HCT116 (cell line): ENCODE measurements at regions not wholly inside any gene's neighbourhood (a gene's known extent, or its start where the extent isn't known, plus 50 kb on each side); places are given as distances from the start of the nearest gene placed in this dataset.

Source experiments
- ATAC-seq: fragments of 200-7000 bp; cut with Tn5 transposase; 2 replicates; pipeline ENCODE4 v1.9.1; 2020; ENCODE audit warnings: mild to moderate bottlenecking, moderate library complexity
- BruUV-seq: library from RNA; stranded (reverse); fragments of 400-500 nt; replicated peaks from 2 replicates; lab custom pipeline; 2021; lab: Mats Ljungman, UMichigan
- CTCF ChIA-PET: fragments of 300-600 bp; sonication (Branson Sonifier 250); formaldehyde crosslinking; loops from one replicate; lab custom pipeline; 2021; ENCODE audit warnings: antibody characterized with exemption; lab: Charles Lee
- POLR2A ChIA-PET: fragments of 300-600, 350-600 bp; sonication (Branson Sonifier 250); formaldehyde crosslinking; loops from one replicate; lab custom pipeline; 2021; ENCODE audit warnings: antibody characterized with exemption; lab: Charles Lee
- RAD21 ChIA-PET, 2 experiments: fragments of 300-600 bp; sonication (Branson Sonifier 250); formaldehyde crosslinking; loops; one replicate each; lab custom pipeline; 2023; ENCODE audit warnings: low total read pairs in 2 of 2; ENCODE audit not compliant: uncharacterized antibody in 2 of 2, unreplicated experiment in 2 of 2, low non-redundant PET in 1 of 2; lab: Charles Lee
- DNase-seq: peaks from one replicate; pipeline ENCODE4 v3.0.0-alpha.2; 2010; ENCODE audit warnings: low read depth, low spot score
- H2AFZ ChIP-seq: fragments of 200-600 bp; shearing (Covaris generic), sonication (generic); 2 replicates; pipeline ENCODE4 v1.6.1; 2017; ENCODE audit warnings: low read depth, mixed run types, mixed read lengths, antibody characterized with exemption, low read length; ENCODE audit not compliant: poor library complexity, severe bottlenecking
- H3K27ac ChIP-seq: 2 replicates; pipeline ENCODE4 v1.5.1; 2012; ENCODE audit warnings: low read depth, low read length
- H3K27me3 ChIP-seq: fragments of 200-600 bp; sonication (generic); 2 replicates; pipeline ENCODE4 v1.6.1; 2016; ENCODE audit warnings: mixed run types, low read length, mixed read lengths; ENCODE audit not compliant: insufficient read depth
- H3K36me3 ChIP-seq, 2 experiments: fragments of 200-500 bp in 1 of 2; fragments of 200-600 bp in 1 of 2; sonication (Bioruptor generic) in 1 of 2; sonication (generic) in 1 of 2; 2 replicates each; pipeline versions ENCODE4 v1.5.1 to v1.6.1; 2014 to 2016; ENCODE audit warnings: low read length in 2 of 2, inconsistent platforms in 1 of 2, mixed read lengths in 1 of 2, mixed run types in 1 of 2; ENCODE audit not compliant: insufficient read depth in 2 of 2, control insufficient read depth in 1 of 2
- H3K4me1 ChIP-seq, 2 experiments: fragments of 200-600 bp in 1 of 2; sonication (generic) in 1 of 2; 2 replicates each; pipeline versions ENCODE4 v1.5.1 to v1.6.1; 2012 to 2017; ENCODE audit warnings: low read length in 2 of 2, inconsistent platforms in 1 of 2, mild to moderate bottlenecking in 1 of 2, mixed read lengths in 1 of 2, mixed run types in 1 of 2, moderate library complexity in 1 of 2; ENCODE audit not compliant: insufficient read depth in 2 of 2, control insufficient read depth in 1 of 2
- H3K4me2 ChIP-seq: fragments of 200-600 bp; sonication (generic); 2 replicates; pipeline ENCODE4 v1.6.1; 2017; ENCODE audit warnings: mixed run types, low read length, mixed read lengths
- H3K4me3 ChIP-seq, 2 experiments: fragments of 200-600 bp in 1 of 2; sonication (generic) in 1 of 2; replicated peaks in 1 of 2; 2 replicates each; pipeline ENCODE4 v1.5.1; 2011 to 2016; ENCODE audit warnings: low read length in 2 of 2, control low read depth in 1 of 2, low read depth in 1 of 2, mild to moderate bottlenecking in 1 of 2, mixed read lengths in 1 of 2, mixed run types in 1 of 2
- H3K79me2 ChIP-seq: fragments of 200-600 bp; sonication (generic); 2 replicates; pipeline ENCODE4 v1.6.1; 2017; ENCODE audit warnings: mild to moderate bottlenecking, mixed run types, low read length, moderate library complexity, mixed read lengths; ENCODE audit not compliant: insufficient read depth
- H3K9ac ChIP-seq: fragments of 200-600 bp; sonication (generic); 2 replicates; pipeline ENCODE4 v1.6.1; 2016; ENCODE audit warnings: low read length, mixed read lengths
- H3K9me2 ChIP-seq: fragments of 200-600 bp; sonication (generic), shearing (Covaris generic); 2 replicates; pipeline ENCODE4 v1.6.1; 2017; ENCODE audit warnings: mixed run types, mild to moderate bottlenecking, moderate library complexity; ENCODE audit not compliant: insufficient read depth
- H3K9me3 ChIP-seq, 2 experiments: fragments of 200-500 bp in 1 of 2; fragments of 200-600 bp in 1 of 2; sonication (Bioruptor generic) in 1 of 2; sonication (generic) in 1 of 2; 2 replicates each; pipeline ENCODE4 v1.6.1; 2014 to 2017; ENCODE audit warnings: low read length in 2 of 2, mixed read lengths in 2 of 2, inconsistent platforms in 1 of 2, low read depth in 1 of 2, mild to moderate bottlenecking in 1 of 2, mixed run types in 1 of 2, moderate library complexity in 1 of 2; ENCODE audit not compliant: control insufficient read depth in 1 of 2, insufficient read depth in 1 of 2
- H4K20me1 ChIP-seq: fragments of 200-600 bp; sonication (generic), shearing (Covaris generic); 2 replicates; pipeline ENCODE4 v1.6.1; 2017; ENCODE audit warnings: mixed run types, mild to moderate bottlenecking, moderate library complexity; ENCODE audit not compliant: insufficient read depth
- CBX3 ChIP-seq: IDR thresholded peaks from 2 replicates; pipeline ENCODE4 v1.6.1; 2012; ENCODE audit warnings: low read depth
- CEBPB ChIP-seq: IDR thresholded peaks from 2 replicates; pipeline ENCODE4 v1.6.1; 2012; ENCODE audit warnings: low read depth
- CTCF ChIP-seq, 3 experiments: fragments of 200-600 bp in 1 of 3; sonication (generic) in 1 of 3; IDR thresholded peaks in 2 of 3; conservative IDR thresholded peaks in 1 of 3; 2 replicates each; pipeline ENCODE4 v1.5.1; 2012 to 2017; ENCODE audit warnings: low read depth in 2 of 3, low read length in 2 of 3, antibody characterized with exemption in 1 of 3, borderline replicate concordance in 1 of 3, control low read depth in 1 of 3, mild to moderate bottlenecking in 1 of 3, mixed read lengths in 1 of 3, mixed run types in 1 of 3, moderate library complexity in 1 of 3; ENCODE audit not compliant: insufficient read depth in 1 of 3
- EGR1 ChIP-seq: IDR thresholded peaks from 2 replicates; pipeline ENCODE4 v1.6.1; 2012; ENCODE audit warnings: low read depth
- EZH2 ChIP-seq: fragments of 200-600 bp; sonication (generic); IDR thresholded peaks from 2 replicates; pipeline ENCODE4 v1.6.1; 2017; ENCODE audit warnings: antibody characterized with exemption, mixed run types
- EZH2phosphoT487 ChIP-seq: fragments of 200-600 bp; IDR thresholded peaks from 2 replicates; pipeline ENCODE4 v1.6.1; 2018; ENCODE audit warnings: antibody characterized with exemption, borderline replicate concordance
- JUND ChIP-seq: IDR thresholded peaks from 2 replicates; pipeline ENCODE4 v1.6.1; 2012
- POLR2A ChIP-seq: IDR thresholded peaks from 2 replicates; pipeline ENCODE4 v1.7.0; 2011; ENCODE audit warnings: borderline replicate concordance; ENCODE audit not compliant: insufficient read depth, insufficient read length; ENCODE audit errors: extremely low read depth
- RAD21 ChIP-seq: IDR thresholded peaks from 2 replicates; pipeline ENCODE4 v1.6.1; 2012; ENCODE audit warnings: low read depth, mild to moderate bottlenecking
- REST ChIP-seq: IDR thresholded peaks from 2 replicates; pipeline ENCODE4 v1.6.1; 2012; ENCODE audit warnings: low read depth
- SIN3A ChIP-seq: IDR thresholded peaks from 2 replicates; pipeline ENCODE4 v1.6.1; 2012; ENCODE audit warnings: low read depth
- SP1 ChIP-seq: IDR thresholded peaks from 2 replicates; pipeline ENCODE4 v1.6.1; 2012; ENCODE audit warnings: low read depth
- YY1 ChIP-seq: IDR thresholded peaks from 2 replicates; pipeline ENCODE4 v1.6.1; 2011; ENCODE audit warnings: low read length, low read depth, moderate library complexity, mild to moderate bottlenecking; ENCODE audit not compliant: insufficient replicate concordance; ENCODE audit errors: extremely low read depth
- ZBTB33 ChIP-seq: IDR thresholded peaks from 2 replicates; pipeline ENCODE4 v1.6.1; 2011; ENCODE audit warnings: mild to moderate bottlenecking, low read length, moderate library complexity; ENCODE audit not compliant: insufficient replicate concordance; ENCODE audit errors: extremely low read depth
- ZFX ChIP-seq: fragments of 450-650 bp; IDR thresholded peaks from 2 replicates; pipeline ENCODE4 v1.6.1; 2017
- ZNF274 ChIP-seq: fragments of 200-500 bp; sonication (Bioruptor generic); IDR thresholded peaks from 2 replicates; pipeline ENCODE4 v1.6.1; 2014; ENCODE audit warnings: mild to moderate bottlenecking, low read depth, low read length, inconsistent platforms
- intact Hi-C: fragments of 100-400 bp; cut with micrococcal nuclease; formaldehyde crosslinking; loops from 2 replicates; pipeline ENCODE4 v1.10.0; 2022
- TF ChIP-seq, protein P1 (sequence below): IDR thresholded peaks from 2 replicates; pipeline ENCODE4 v1.6.1; 2012
- TF ChIP-seq, protein P2 (sequence below): IDR thresholded peaks from 2 replicates; pipeline ENCODE4 v1.6.1; 2012

- intact Hi-C loops = no loop called here
- ChIA-PET POLR2A (no interaction called here), CTCF (no interaction called here), RAD21 (no interaction called here)
- H3K4me1 ChIP-seq = no peaks in the 10 kb centered on the region
- no peak overlapping the region for H2AFZ ChIP-seq
- H3K9me3 ChIP-seq = no peaks in the 10 kb centered on the region
- TF ChIP-seq, protein P1, sequence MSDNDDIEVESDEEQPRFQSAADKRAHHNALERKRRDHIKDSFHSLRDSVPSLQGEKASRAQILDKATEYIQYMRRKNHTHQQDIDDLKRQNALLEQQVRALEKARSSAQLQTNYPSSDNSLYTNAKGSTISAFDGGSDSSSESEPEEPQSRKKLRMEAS = no peak
- TF ChIP-seq CEBPB (no peak), SP1 (no peak), JUND (no peak), YY1 (no peak), ZNF274 (no peak), EZH2 (no peak), ZBTB33 (no peak), ZFX (no peak), EZH2phosphoT487 (no peak), CTCF (IDR thresholded peaks at IDR 0.05 in 2 of 3, conservative IDR thresholded peaks at IDR 0.05 in 1 of 3; ENCODE audit: borderline replicate concordance in 1 of 3, insufficient read depth in 1 of 3, low read depth in 2 of 3, low read length in 2 of 3) (no peak), SIN3A (no peak), RAD21 (no peak), POLR2A (no peak), EGR1 (no peak), CBX3 (no peak), REST (no peak)
- TF ChIP-seq, protein P2, sequence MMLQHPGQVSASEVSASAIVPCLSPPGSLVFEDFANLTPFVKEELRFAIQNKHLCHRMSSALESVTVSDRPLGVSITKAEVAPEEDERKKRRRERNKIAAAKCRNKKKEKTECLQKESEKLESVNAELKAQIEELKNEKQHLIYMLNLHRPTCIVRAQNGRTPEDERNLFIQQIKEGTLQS = no peak
- no peak for ATAC-seq
- H3K4me3 ChIP-seq = no peak overlapping the region
- H3K9me2 ChIP-seq = no peaks in the 10 kb centered on the region
- no TSS peak for BruUV-seq
- H3K36me3 ChIP-seq = no peaks in the 10 kb centered on the region
- H4K20me1 ChIP-seq = no peaks in the 10 kb centered on the region
- no peak overlapping the region for H3K27ac ChIP-seq
- H3K4me2 ChIP-seq = no peak overlapping the region
- no peaks in the 10 kb centered on the region for H3K27me3 ChIP-seq
- no peak overlapping the region for H3K9ac ChIP-seq
- no peak for DNase-seq
- H3K79me2 ChIP-seq = no peaks in the 10 kb centered on the region
Observed at GRCh38 chr3:18223974-18224373, 201.2 kb downstream of the SATB1 start.
